Fibroblast of lung (primary cell): ENCODE measurements at regions not wholly inside any gene's neighbourhood (a gene's known extent, or its start where the extent isn't known, plus 50 kb on each side); places are given as distances from the start of the nearest gene placed in this dataset.

ENCODE experiments used
- DNase-seq, 2 donors: peaks; one replicate each; pipeline versions ENCODE4 v3.0.0 to v3.0.0-alpha.2; 2010; ENCODE audit warnings: low read depth in 2 of 2
- H2AFZ ChIP-seq: 2 replicates; pipeline ENCODE4 v1.5.1; 2012; ENCODE audit warnings: low read length, control low read depth, inconsistent platforms
- H3K27ac ChIP-seq: 2 replicates; pipeline ENCODE4 v1.5.1; 2011; ENCODE audit warnings: low read length, control low read depth; ENCODE audit not compliant: insufficient read depth
- H3K27me3 ChIP-seq: 2 replicates; pipeline ENCODE4 v1.5.1; 2011; ENCODE audit warnings: mild to moderate bottlenecking, low read length; ENCODE audit not compliant: control insufficient read depth, insufficient read depth
- H3K36me3 ChIP-seq: 2 replicates; pipeline ENCODE4 v1.5.1; 2011; ENCODE audit warnings: low read length; ENCODE audit not compliant: control insufficient read depth, insufficient read depth
- H3K4me1 ChIP-seq: 2 replicates; pipeline ENCODE4 v1.5.1; 2011; ENCODE audit warnings: low read length; ENCODE audit not compliant: control insufficient read depth, insufficient read depth; ENCODE audit errors: extremely low read depth
- H3K4me2 ChIP-seq: 2 replicates; pipeline ENCODE4 v1.5.1; 2011; ENCODE audit warnings: low read length, control low read depth; ENCODE audit not compliant: insufficient read depth; ENCODE audit errors: extremely low read depth
- H3K4me3 ChIP-seq, 4 experiments: fragments of 200-600 bp in 1 of 4; sonication (generic) in 1 of 4; replicated peaks in 1 of 4; 2 replicates each; pipeline ENCODE4 v1.5.1; 2011 to 2016; ENCODE audit warnings: low read length in 4 of 4, low read depth in 3 of 4, mild to moderate bottlenecking in 3 of 4, control low read depth in 2 of 4, inconsistent platforms in 1 of 4, mixed read lengths in 1 of 4; ENCODE audit not compliant: insufficient read depth in 1 of 4; ENCODE audit errors: control extremely low read depth in 1 of 4
- H3K79me2 ChIP-seq: 2 replicates; pipeline ENCODE4 v1.5.1; 2012; ENCODE audit warnings: mild to moderate bottlenecking, low read length, inconsistent platforms; ENCODE audit not compliant: control insufficient read depth, insufficient read depth
- H3K9ac ChIP-seq: 2 replicates; pipeline ENCODE4 v1.5.1; 2011; ENCODE audit warnings: mild to moderate bottlenecking, low read length, control low read depth; ENCODE audit not compliant: insufficient read depth
- H3K9me3 ChIP-seq: 2 replicates; pipeline ENCODE4 v1.5.1; 2012; ENCODE audit warnings: low read depth, low read length; ENCODE audit not compliant: control insufficient read depth, insufficient read depth
- H4K20me1 ChIP-seq: 2 replicates; pipeline ENCODE4 v1.5.1; 2011; ENCODE audit warnings: low read length; ENCODE audit not compliant: control insufficient read depth, insufficient read depth; ENCODE audit errors: extremely low read depth
- EZH2 ChIP-seq: IDR thresholded peaks from 2 replicates; pipeline ENCODE4 v1.5.1; 2012; ENCODE audit warnings: low read length, control low read depth, mild to moderate bottlenecking; ENCODE audit errors: missing control alignments
- TF ChIP-seq, protein P1 (sequence below), 2 donors: IDR thresholded peaks in 1 of 2; conservative IDR thresholded peaks in 1 of 2; 1 replicate in 1 of 2; 2 replicates in 1 of 2; pipeline ENCODE4 v1.5.1; 2011 to 2012; ENCODE audit warnings: low read length in 2 of 2, control low read depth in 1 of 2, inconsistent platforms in 1 of 2, low read depth in 1 of 2, mild to moderate bottlenecking in 1 of 2

DNA sequence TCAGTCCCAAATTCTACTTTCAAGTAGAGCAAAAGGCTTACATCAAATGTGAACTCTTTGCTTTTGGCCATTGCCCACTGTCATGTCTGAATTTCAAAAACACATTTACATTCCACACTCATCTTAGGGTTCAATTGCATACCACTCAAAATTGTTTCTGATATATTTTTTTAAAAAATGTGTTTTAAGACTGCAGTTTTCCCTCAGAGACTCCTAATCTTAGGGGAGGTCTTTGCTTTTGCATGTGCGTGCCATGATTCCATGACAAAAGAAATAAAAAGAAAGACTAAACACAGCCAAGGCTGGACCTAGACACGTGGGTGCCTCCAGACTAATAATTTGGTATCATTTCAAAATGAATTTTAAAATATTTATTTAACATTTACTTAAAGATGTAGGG, 396.8 kb upstream of the RASGRP1 start:
- Histone ChIP-seq H2AFZ (no peak overlapping the region), H3K27me3 (no peaks in the 10 kb centered on the region), H3K9me3 (no peaks in the 10 kb centered on the region), H3K4me1 (no peaks in the 10 kb centered on the region), H3K27ac (no peak overlapping the region), H3K79me2 (no peaks in the 10 kb centered on the region), H3K36me3 (no peaks in the 10 kb centered on the region), H4K20me1 (no peaks in the 10 kb centered on the region), H3K9ac (no peak overlapping the region), H3K4me2 (no peak overlapping the region), H3K4me3 (no peak overlapping the region)
- no peak for DNase-seq
- TF ChIP-seq EZH2: no peak
- TF ChIP-seq, protein P1, sequence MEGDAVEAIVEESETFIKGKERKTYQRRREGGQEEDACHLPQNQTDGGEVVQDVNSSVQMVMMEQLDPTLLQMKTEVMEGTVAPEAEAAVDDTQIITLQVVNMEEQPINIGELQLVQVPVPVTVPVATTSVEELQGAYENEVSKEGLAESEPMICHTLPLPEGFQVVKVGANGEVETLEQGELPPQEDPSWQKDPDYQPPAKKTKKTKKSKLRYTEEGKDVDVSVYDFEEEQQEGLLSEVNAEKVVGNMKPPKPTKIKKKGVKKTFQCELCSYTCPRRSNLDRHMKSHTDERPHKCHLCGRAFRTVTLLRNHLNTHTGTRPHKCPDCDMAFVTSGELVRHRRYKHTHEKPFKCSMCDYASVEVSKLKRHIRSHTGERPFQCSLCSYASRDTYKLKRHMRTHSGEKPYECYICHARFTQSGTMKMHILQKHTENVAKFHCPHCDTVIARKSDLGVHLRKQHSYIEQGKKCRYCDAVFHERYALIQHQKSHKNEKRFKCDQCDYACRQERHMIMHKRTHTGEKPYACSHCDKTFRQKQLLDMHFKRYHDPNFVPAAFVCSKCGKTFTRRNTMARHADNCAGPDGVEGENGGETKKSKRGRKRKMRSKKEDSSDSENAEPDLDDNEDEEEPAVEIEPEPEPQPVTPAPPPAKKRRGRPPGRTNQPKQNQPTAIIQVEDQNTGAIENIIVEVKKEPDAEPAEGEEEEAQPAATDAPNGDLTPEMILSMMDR (conservative IDR thresholded peaks at IDR 0.05 in 1 of 2, IDR thresholded peaks at IDR 0.05 in 1 of 2; ENCODE audit: low read depth in 1 of 2, low read length in 2 of 2): no peak

DNA sequence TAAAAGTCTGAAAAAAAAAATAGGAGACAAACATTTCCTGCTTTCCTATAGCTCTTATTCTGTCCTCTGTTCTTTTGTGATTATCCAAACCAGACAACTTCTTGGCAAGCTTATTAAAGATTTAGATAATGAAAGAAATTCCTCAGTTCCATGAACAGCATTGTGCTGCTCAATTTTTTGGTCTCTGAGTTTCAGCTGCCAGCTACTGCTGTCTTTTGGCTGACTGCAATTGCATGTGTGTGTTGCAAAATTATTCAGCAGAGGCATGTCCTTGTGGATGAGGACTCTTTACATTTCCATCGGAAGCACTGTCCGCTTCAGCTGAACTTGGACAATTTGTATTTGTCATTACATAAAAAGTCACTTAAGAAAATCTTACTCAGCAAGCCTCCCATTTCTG, 397.3 kb upstream of the RASGRP1 start:
- H2AFZ ChIP-seq: no peak overlapping the region
- no peaks in the 10 kb centered on the region for H3K79me2 ChIP-seq
- H3K27me3 ChIP-seq: no peaks in the 10 kb centered on the region

DNA sequence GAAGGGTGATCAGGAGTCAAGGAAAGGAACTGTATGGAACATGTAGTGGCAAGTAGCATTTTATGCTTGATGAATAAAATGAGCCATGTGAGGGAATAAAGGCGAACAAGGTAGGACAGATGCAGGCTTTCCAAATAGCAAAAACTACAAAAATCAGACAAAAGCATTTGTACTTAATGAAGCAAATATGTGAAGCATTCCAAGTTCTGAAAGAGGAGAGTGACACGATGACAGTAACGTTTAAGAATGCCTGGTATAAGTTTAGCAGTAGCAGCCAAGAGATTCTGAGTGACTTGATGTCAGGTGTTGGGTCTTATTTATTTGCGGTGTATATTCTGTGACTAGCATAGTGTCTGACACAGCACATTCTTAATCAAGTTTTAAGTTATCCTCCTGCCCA, 408.2 kb upstream of the RASGRP1 start:
- Histone ChIP-seq H3K79me2 (no peaks in the 10 kb centered on the region), H3K27ac (no peak overlapping the region), H2AFZ (no peak overlapping the region), H3K9me3 (no peaks in the 10 kb centered on the region), H3K4me2 (no peak overlapping the region), H3K36me3 (no peaks in the 10 kb centered on the region), H3K9ac (no peak overlapping the region), H3K27me3 (no peaks in the 10 kb centered on the region), H3K4me1 (no peaks in the 10 kb centered on the region), H4K20me1 (no peaks in the 10 kb centered on the region), H3K4me3 (no peak overlapping the region)
- TF ChIP-seq, protein P1 (conservative IDR thresholded peaks at IDR 0.05 in 1 of 2, IDR thresholded peaks at IDR 0.05 in 1 of 2; ENCODE audit: low read depth in 1 of 2, low read length in 2 of 2): no peak
- TF ChIP-seq EZH2: no peak
- peak in 1 of 2 donors; percentile 61 for DNase-seq

More for the DNA sequence above, 397.3 kb upstream of the RASGRP1 start:
- TF ChIP-seq EZH2: no peak
- TF ChIP-seq, protein P1 (conservative IDR thresholded peaks at IDR 0.05 in 1 of 2, IDR thresholded peaks at IDR 0.05 in 1 of 2; ENCODE audit: low read depth in 1 of 2, low read length in 2 of 2): no peak
- no peak overlapping the region for H3K4me3 ChIP-seq
- no peaks in the 10 kb centered on the region for H3K9me3 ChIP-seq
- H3K4me1 ChIP-seq: no peaks in the 10 kb centered on the region
- no peak overlapping the region for H3K9ac ChIP-seq
- peak; percentile 40 to 47 for DNase-seq
- no peaks in the 10 kb centered on the region for H4K20me1 ChIP-seq
- H3K4me2 ChIP-seq: no peak overlapping the region
- H3K27ac ChIP-seq: no peak overlapping the region
- H3K36me3 ChIP-seq: no peaks in the 10 kb centered on the region
